ENCODE measurements at regions not wholly inside any gene's neighbourhood (a gene's known extent, or its start where the extent isn't known, plus 50 kb on each side); places are given as distances from the start of the nearest gene placed in this dataset.
"Not testable (repeated sequence)": the region's sequence is repeated elsewhere in the genome, so short reads cannot be mapped to it uniquely, and the experiment has no call there.

DNA sequence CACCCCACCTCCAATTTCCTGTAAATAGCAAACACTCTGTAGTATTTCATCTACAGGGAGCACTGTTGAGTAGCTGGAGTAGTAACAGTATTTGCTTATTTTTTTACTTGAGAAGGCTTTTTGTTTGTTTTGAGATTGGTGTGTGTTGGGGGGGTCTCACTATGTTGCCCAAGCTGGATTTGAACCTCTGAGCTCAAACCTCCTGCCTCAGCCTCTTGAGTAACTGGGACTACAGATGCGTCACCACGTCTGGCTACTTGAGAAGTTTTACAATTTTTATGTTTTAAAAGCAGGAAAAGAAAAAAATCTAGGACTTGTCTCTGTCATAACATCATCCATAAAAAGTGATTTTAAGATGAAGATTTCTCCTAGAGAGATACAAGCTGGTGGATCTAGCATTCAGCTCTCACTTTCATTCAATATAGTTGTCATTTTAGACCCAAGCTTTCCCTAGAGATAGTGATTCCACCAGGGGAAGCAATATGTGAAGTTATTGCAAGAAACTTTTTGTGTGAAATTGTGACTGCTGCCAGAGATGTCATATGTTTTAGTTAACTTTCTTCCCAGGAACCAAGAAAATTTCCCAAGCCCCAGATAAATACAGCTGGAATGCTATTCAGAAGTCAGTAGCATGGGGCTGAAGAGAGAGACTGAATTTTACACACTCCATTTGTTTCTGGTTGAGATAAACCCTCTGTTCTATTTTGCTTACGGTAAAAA is 60.2 kb upstream of the MAP4K3 start:
- Histone ChIP-seq H3K27me3 (ENCODE audit: insufficient read depth, poor library complexity, severe bottlenecking) (no peaks in the 10 kb centered on the region), H3K4me3 (replicated peaks; ENCODE audit: insufficient read depth, low read length) (no peak overlapping the region), H3K27ac (replicated peaks) (no peak overlapping the region)
- TF ChIP-seq POLR2AphosphoS5 (IDR thresholded peaks at IDR 0.05; ENCODE audit: low read depth), result no peak
- TF ChIP-seq, protein P1, sequence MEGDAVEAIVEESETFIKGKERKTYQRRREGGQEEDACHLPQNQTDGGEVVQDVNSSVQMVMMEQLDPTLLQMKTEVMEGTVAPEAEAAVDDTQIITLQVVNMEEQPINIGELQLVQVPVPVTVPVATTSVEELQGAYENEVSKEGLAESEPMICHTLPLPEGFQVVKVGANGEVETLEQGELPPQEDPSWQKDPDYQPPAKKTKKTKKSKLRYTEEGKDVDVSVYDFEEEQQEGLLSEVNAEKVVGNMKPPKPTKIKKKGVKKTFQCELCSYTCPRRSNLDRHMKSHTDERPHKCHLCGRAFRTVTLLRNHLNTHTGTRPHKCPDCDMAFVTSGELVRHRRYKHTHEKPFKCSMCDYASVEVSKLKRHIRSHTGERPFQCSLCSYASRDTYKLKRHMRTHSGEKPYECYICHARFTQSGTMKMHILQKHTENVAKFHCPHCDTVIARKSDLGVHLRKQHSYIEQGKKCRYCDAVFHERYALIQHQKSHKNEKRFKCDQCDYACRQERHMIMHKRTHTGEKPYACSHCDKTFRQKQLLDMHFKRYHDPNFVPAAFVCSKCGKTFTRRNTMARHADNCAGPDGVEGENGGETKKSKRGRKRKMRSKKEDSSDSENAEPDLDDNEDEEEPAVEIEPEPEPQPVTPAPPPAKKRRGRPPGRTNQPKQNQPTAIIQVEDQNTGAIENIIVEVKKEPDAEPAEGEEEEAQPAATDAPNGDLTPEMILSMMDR (IDR thresholded peaks at IDR 0.05; ENCODE audit: insufficient read depth, low read length), result no peak
- TF ChIP-seq SPI1 (IDR thresholded peaks at IDR 0.05; ENCODE audit: borderline replicate concordance, low read depth), result no peak
- TF ChIP-seq, protein P2, sequence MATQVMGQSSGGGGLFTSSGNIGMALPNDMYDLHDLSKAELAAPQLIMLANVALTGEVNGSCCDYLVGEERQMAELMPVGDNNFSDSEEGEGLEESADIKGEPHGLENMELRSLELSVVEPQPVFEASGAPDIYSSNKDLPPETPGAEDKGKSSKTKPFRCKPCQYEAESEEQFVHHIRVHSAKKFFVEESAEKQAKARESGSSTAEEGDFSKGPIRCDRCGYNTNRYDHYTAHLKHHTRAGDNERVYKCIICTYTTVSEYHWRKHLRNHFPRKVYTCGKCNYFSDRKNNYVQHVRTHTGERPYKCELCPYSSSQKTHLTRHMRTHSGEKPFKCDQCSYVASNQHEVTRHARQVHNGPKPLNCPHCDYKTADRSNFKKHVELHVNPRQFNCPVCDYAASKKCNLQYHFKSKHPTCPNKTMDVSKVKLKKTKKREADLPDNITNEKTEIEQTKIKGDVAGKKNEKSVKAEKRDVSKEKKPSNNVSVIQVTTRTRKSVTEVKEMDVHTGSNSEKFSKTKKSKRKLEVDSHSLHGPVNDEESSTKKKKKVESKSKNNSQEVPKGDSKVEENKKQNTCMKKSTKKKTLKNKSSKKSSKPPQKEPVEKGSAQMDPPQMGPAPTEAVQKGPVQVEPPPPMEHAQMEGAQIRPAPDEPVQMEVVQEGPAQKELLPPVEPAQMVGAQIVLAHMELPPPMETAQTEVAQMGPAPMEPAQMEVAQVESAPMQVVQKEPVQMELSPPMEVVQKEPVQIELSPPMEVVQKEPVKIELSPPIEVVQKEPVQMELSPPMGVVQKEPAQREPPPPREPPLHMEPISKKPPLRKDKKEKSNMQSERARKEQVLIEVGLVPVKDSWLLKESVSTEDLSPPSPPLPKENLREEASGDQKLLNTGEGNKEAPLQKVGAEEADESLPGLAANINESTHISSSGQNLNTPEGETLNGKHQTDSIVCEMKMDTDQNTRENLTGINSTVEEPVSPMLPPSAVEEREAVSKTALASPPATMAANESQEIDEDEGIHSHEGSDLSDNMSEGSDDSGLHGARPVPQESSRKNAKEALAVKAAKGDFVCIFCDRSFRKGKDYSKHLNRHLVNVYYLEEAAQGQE (IDR thresholded peaks at IDR 0.05; ENCODE audit: insufficient replicate concordance, low read depth), result no peak
- TF ChIP-seq GABPA (IDR thresholded peaks at IDR 0.05; ENCODE audit: low read depth), result no peak
- no peak for DNase-seq (ENCODE audit: low read depth in 1 of 2, low spot score in 1 of 2)

DNA sequence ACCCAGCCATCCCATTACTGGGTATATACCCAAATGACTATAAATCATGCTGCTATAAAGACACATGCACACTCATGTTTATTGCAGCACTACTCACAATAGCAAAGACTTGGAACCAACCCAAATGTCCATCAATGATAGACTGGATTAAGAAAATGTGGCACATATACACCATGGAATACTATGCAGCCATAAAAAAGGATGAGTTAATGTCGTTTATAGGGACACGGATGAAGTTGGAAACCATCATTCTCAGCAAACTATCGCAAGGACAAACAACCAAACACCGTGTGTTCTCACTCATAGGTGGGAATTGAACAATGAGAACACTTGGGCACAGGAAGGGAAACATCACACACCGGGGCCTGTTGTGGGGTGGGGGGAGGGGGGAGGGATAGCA is 61.1 kb upstream of the MAP4K3 start:
- not testable (repeated sequence) for H3K27me3 ChIP-seq (ENCODE audit: insufficient read depth, poor library complexity, severe bottlenecking); DNase-seq (ENCODE audit: low read depth in 1 of 2, low spot score in 1 of 2)

DNA sequence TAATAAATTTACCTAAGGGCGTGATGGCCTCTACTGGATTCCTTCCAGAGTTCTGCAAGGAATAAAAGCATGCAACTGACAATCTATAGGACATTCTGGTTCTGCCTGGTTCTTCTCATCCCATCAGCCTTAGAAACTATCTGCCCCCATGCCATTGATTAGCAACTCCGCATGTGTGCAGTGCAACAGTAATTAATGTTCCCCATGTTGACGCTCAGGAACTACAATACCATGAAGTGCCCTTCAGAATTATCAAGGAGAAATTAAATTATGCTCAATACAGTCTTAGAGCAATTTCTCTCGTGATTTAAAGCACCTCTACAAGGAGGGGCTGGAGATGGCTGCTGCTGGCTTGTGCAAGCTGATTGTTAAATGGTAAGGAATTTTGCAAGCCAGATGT is 61.7 kb upstream of the MAP4K3 start:
- H3K27ac ChIP-seq (replicated peaks), result no peak overlapping the region
- H3K27me3 ChIP-seq (ENCODE audit: insufficient read depth, poor library complexity, severe bottlenecking), result peaks cover 5% of the 10 kb centered on the region
- no peak for DNase-seq (ENCODE audit: low read depth in 1 of 2, low spot score in 1 of 2)

More for the DNA sequence above, 61.1 kb upstream of the MAP4K3 start:
- H3K4me3 ChIP-seq (replicated peaks; ENCODE audit: insufficient read depth, low read length); H3K27ac ChIP-seq (replicated peaks): not testable (repeated sequence)

DNA sequence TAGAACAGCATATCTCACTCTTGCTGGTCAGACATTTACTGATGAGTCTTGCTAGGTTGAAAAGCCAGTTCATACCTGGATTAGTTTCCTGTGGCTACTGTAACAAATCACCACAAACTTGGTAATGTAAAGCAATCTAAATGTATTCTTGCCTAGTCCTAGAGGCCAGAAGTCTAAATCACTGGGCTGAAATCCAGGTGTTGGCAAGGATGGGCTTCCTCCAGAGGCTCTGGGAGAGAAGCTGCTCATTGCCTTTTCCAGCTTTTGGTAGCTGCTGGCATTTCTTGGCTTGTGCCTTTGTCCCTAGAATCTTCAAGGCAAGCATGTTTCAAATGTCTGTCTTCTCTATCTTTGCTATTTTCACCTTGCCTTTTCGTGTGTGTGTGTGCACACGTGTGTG is 62.3 kb upstream of the MAP4K3 start:
- no peak for DNase-seq (ENCODE audit: low read depth in 1 of 2, low spot score in 1 of 2)
- H3K4me3 ChIP-seq (replicated peaks; ENCODE audit: insufficient read depth, low read length), result no peak overlapping the region
- peaks cover 5% of the 10 kb centered on the region for H3K27me3 ChIP-seq (ENCODE audit: insufficient read depth, poor library complexity, severe bottlenecking)
- TF ChIP-seq, protein P2 (IDR thresholded peaks at IDR 0.05; ENCODE audit: insufficient replicate concordance, low read depth), result no peak
- TF ChIP-seq SPI1 (IDR thresholded peaks at IDR 0.05; ENCODE audit: borderline replicate concordance, low read depth), result no peak
- no peak for TF ChIP-seq POLR2AphosphoS5 (IDR thresholded peaks at IDR 0.05; ENCODE audit: low read depth)
- TF ChIP-seq GABPA (IDR thresholded peaks at IDR 0.05; ENCODE audit: low read depth), result no peak
- TF ChIP-seq, protein P1 (IDR thresholded peaks at IDR 0.05; ENCODE audit: insufficient read depth, low read length), result no peak
- no peak overlapping the region for H3K27ac ChIP-seq (replicated peaks)

More for the DNA sequence above, 61.7 kb upstream of the MAP4K3 start:
- H3K4me3 ChIP-seq (replicated peaks; ENCODE audit: insufficient read depth, low read length), result no peak overlapping the region
- no peak for TF ChIP-seq SPI1 (IDR thresholded peaks at IDR 0.05; ENCODE audit: borderline replicate concordance, low read depth)

DNA sequence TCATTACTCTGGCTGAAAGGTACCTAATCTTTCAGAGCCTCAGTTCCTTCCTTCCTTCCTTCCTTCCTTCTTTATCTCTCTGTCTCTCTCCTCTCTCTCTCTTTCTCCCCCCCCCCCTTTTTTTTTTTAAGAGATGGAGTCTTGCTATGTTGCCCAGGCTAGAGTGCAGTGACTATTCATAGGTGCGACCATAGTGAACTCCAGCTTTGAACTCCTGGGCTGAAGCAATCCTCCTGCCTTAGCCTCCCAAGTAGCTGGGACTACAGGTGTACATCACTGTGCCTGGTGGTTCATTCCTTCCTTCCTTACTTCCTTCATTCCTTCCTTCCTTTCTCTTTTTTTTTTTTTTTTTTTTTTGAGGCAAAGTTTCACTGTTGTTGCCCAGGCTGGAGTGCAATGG is 64.3 kb upstream of the MAP4K3 start:
- Histone ChIP-seq H3K27ac (replicated peaks) (no peak overlapping the region), H3K27me3 (ENCODE audit: insufficient read depth, poor library complexity, severe bottlenecking) (peaks cover 5% of the 10 kb centered on the region), H3K4me3 (replicated peaks; ENCODE audit: insufficient read depth, low read length) (no peak overlapping the region)
- DNase-seq (ENCODE audit: low read depth in 1 of 2, low spot score in 1 of 2), result no peak
- TF ChIP-seq, protein P1 (IDR thresholded peaks at IDR 0.05; ENCODE audit: insufficient read depth, low read length), result no peak
- TF ChIP-seq SPI1 (IDR thresholded peaks at IDR 0.05; ENCODE audit: borderline replicate concordance, low read depth) (no peak), GABPA (IDR thresholded peaks at IDR 0.05; ENCODE audit: low read depth) (no peak), POLR2AphosphoS5 (IDR thresholded peaks at IDR 0.05; ENCODE audit: low read depth) (no peak)
- TF ChIP-seq, protein P2 (IDR thresholded peaks at IDR 0.05; ENCODE audit: insufficient replicate concordance, low read depth), result no peak
